ENCODE measurements at regions not wholly inside any gene's neighbourhood (a gene's known extent, or its start where the extent isn't known, plus 50 kb on each side); places are given as distances from the start of the nearest gene placed in this dataset.

DNA sequence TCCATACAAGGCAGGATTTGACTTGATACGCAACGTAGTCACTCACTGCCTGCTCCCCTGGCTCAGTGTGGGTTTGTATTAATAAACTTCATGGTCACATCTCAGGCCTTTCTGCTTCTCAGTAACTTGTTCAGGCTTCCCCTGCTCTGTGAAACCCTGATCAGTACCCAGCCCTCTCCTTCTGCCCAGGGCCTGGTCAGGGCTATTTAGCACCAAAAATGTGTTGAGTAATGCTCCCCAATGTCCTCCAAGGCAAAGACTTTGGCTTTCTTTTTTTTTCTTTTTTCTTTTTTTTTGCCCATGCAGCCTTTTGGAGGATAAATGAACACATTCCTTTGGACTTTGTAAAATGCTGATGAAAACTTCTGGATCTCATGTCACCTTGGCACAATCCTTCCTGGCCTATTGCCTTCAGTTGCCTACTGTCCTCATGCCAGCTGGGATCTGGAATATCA lies 399.2 kb upstream of the KLF4 start:
- Histone ChIP-seq H3K4me3 (ENCODE audit: low read length) (no peak overlapping the region), H3K36me3 (ENCODE audit: control insufficient read depth, low read length) (no peaks in the 10 kb centered on the region), H3K79me2 (ENCODE audit: control insufficient read depth, low read length) (no peaks in the 10 kb centered on the region), H3K27ac (ENCODE audit: low read depth, low read length) (no peak overlapping the region), H3K27me3 (ENCODE audit: control insufficient read depth, low read length) (no peaks in the 10 kb centered on the region), H3K4me2 (ENCODE audit: low read length) (no peak overlapping the region), H3F3A (ENCODE audit: control insufficient read depth, insufficient read depth) (no peaks in the 10 kb centered on the region), H3K9me3 (ENCODE audit: control insufficient read depth, insufficient read depth, low read length) (no peaks in the 10 kb centered on the region), H3K9me2 (replicated peaks; ENCODE audit: control insufficient read depth, low read length) (no peaks in the 10 kb centered on the region), H4K20me1 (ENCODE audit: control insufficient read depth, insufficient read depth, low read depth, low read length) (no peaks in the 10 kb centered on the region), H3K4me1 (ENCODE audit: control insufficient read depth, low read length) (peaks cover 4% of the 10 kb centered on the region)
- TF ChIP-seq EZH2phosphoT487 (IDR thresholded peaks at IDR 0.05; ENCODE audit: borderline replicate concordance, low read length) (no peak), CTCF (IDR thresholded peaks at IDR 0.05; ENCODE audit: low read depth, low read length, poor library complexity, severe bottlenecking) (no peak)

- Histone ChIP-seq H4K20me1 (ENCODE audit: control insufficient read depth, insufficient read depth, low read depth, low read length) (no peaks in the 10 kb centered on the region), H3K9me2 (replicated peaks; ENCODE audit: control insufficient read depth, low read length) (no peaks in the 10 kb centered on the region), H3F3A (ENCODE audit: control insufficient read depth, insufficient read depth) (no peaks in the 10 kb centered on the region), H3K36me3 (ENCODE audit: control insufficient read depth, low read length) (no peaks in the 10 kb centered on the region), H3K9me3 (ENCODE audit: control insufficient read depth, insufficient read depth, low read length) (no peaks in the 10 kb centered on the region), H3K4me2 (ENCODE audit: low read length) (no peak overlapping the region), H3K4me1 (ENCODE audit: control insufficient read depth, low read length) (peaks cover 8% of the 10 kb centered on the region), H3K79me2 (ENCODE audit: control insufficient read depth, low read length) (no peaks in the 10 kb centered on the region), H3K4me3 (ENCODE audit: low read length) (no peak overlapping the region), H3K27ac (ENCODE audit: low read depth, low read length) (no peak overlapping the region), H3K27me3 (ENCODE audit: control insufficient read depth, low read length) (no peaks in the 10 kb centered on the region)
- TF ChIP-seq CTCF (IDR thresholded peaks at IDR 0.05; ENCODE audit: low read depth, low read length, poor library complexity, severe bottlenecking): no peak
- TF ChIP-seq EZH2phosphoT487 (IDR thresholded peaks at IDR 0.05; ENCODE audit: borderline replicate concordance, low read length): no peak
Observed at GRCh38 chr9:107886826-107887225, 397.3 kb upstream of the KLF4 start.

- no peak overlapping the region for H3K4me3 ChIP-seq (ENCODE audit: low read length)
- no peak overlapping the region for H3K4me2 ChIP-seq (ENCODE audit: low read length)
- no peaks in the 10 kb centered on the region for H3K9me2 ChIP-seq (replicated peaks; ENCODE audit: control insufficient read depth, low read length)
- no peaks in the 10 kb centered on the region for H3K9me3 ChIP-seq (ENCODE audit: control insufficient read depth, insufficient read depth, low read length)
- H3K79me2 ChIP-seq (ENCODE audit: control insufficient read depth, low read length): no peaks in the 10 kb centered on the region
- H3K27ac ChIP-seq (ENCODE audit: low read depth, low read length): no peak overlapping the region
- H3K4me1 ChIP-seq (ENCODE audit: control insufficient read depth, low read length): peaks cover 8% of the 10 kb centered on the region
- no peak for TF ChIP-seq CTCF (IDR thresholded peaks at IDR 0.05; ENCODE audit: low read depth, low read length, poor library complexity, severe bottlenecking)
- no peak for TF ChIP-seq EZH2phosphoT487 (IDR thresholded peaks at IDR 0.05; ENCODE audit: borderline replicate concordance, low read length)
- no peaks in the 10 kb centered on the region for H4K20me1 ChIP-seq (ENCODE audit: control insufficient read depth, insufficient read depth, low read depth, low read length)
- no peaks in the 10 kb centered on the region for H3K27me3 ChIP-seq (ENCODE audit: control insufficient read depth, low read length)
- no peaks in the 10 kb centered on the region for H3F3A ChIP-seq (ENCODE audit: control insufficient read depth, insufficient read depth)
- H3K36me3 ChIP-seq (ENCODE audit: control insufficient read depth, low read length): no peaks in the 10 kb centered on the region
Observed at GRCh38 chr9:107883496-107884124, 394.0 kb upstream of the KLF4 start.
